ENCODE measurements at regions not wholly inside any gene's neighbourhood (a gene's known extent, or its start where the extent isn't known, plus 50 kb on each side); places are given as distances from the start of the nearest gene placed in this dataset.
"Not testable (repeated sequence)": the region's sequence is repeated elsewhere in the genome, so short reads cannot be mapped to it uniquely, and the experiment has no call there.

DNA sequence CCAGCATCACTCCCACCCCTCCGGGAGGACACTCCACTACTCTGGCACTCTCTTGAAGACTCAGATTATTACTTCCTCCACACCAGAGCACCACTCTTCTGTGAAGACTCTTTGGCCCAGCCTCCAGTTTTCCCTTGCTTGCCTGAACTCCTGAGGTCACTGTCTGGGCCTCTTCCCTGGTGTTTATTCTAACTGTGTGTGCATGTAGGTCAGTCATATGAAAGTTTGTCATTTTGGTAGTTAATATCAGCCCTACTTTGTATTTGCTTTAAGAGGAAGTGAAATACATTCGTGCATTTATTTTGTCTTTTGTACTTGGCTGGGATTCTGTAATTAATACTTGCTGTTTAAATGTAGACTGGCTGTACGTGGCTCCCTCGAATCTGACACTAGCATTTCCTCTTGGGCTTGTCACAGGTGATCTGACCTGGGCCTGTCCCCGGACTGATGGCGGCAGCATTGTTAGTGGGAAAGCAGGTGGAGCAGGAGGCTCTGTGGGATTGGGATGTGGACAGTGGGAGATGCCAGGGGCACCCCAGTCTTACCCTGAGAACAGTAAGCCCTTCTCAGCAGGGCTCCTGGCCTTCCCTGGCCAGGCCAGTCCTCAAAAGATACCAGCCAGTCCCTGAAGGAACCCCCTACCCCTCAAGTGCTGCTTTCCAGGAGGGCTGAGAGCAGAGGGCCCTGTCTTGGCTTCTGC is 350.5 kb downstream of the CDC5L start:
- H3K4me3 ChIP-seq (ENCODE audit: control insufficient read depth, low read depth, low read length): no peak overlapping the region
- TF ChIP-seq, protein P1, sequence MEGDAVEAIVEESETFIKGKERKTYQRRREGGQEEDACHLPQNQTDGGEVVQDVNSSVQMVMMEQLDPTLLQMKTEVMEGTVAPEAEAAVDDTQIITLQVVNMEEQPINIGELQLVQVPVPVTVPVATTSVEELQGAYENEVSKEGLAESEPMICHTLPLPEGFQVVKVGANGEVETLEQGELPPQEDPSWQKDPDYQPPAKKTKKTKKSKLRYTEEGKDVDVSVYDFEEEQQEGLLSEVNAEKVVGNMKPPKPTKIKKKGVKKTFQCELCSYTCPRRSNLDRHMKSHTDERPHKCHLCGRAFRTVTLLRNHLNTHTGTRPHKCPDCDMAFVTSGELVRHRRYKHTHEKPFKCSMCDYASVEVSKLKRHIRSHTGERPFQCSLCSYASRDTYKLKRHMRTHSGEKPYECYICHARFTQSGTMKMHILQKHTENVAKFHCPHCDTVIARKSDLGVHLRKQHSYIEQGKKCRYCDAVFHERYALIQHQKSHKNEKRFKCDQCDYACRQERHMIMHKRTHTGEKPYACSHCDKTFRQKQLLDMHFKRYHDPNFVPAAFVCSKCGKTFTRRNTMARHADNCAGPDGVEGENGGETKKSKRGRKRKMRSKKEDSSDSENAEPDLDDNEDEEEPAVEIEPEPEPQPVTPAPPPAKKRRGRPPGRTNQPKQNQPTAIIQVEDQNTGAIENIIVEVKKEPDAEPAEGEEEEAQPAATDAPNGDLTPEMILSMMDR (IDR thresholded peaks at IDR 0.05; ENCODE audit: control insufficient read depth, insufficient read depth, low read depth, low read length, missing control alignments): no peak
- DNase-seq (ENCODE audit: low read depth): no peak

GRCh38 chr6:44738601-44739146 is 351.2 kb downstream of the CDC5L start:
- H3K4me3 ChIP-seq (ENCODE audit: control insufficient read depth, low read depth, low read length): no peak overlapping the region
- TF ChIP-seq, protein P1 (IDR thresholded peaks at IDR 0.05; ENCODE audit: control insufficient read depth, insufficient read depth, low read depth, low read length, missing control alignments): no peak
- no peak for DNase-seq (ENCODE audit: low read depth)

DNA sequence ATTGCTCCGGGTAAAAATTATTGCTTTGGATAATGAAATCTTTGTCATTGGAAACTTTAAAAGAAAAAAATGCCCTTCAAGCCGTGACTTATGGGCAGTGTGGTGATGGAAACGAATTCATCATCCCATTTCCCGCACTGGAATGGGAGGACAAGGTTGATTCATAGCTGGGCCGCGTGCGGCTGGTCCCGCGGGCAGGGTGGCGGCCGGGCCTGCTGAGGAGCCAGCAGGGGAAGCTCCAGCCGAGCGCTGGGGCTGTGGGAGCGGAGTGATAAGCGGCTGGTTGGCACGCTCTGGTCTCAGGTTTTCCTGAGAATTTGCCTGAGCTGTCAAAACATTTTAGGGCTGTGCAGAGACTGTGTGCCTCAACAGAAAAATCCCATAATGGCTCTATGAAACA is 351.7 kb downstream of the CDC5L start:
- TF ChIP-seq, protein P1 (IDR thresholded peaks at IDR 0.05; ENCODE audit: control insufficient read depth, insufficient read depth, low read depth, low read length, missing control alignments): no peak
- no peak for DNase-seq (ENCODE audit: low read depth)
- no peak overlapping the region for H3K4me3 ChIP-seq (ENCODE audit: control insufficient read depth, low read depth, low read length)

- TF ChIP-seq, protein P1 (IDR thresholded peaks at IDR 0.05; ENCODE audit: control insufficient read depth, insufficient read depth, low read depth, low read length, missing control alignments): no peak
- DNase-seq (ENCODE audit: low read depth): no peak
- H3K4me3 ChIP-seq (ENCODE audit: control insufficient read depth, low read depth, low read length): no peak overlapping the region
Observed at GRCh38 chr6:44740566-44741120, 353.1 kb downstream of the CDC5L start.

DNA sequence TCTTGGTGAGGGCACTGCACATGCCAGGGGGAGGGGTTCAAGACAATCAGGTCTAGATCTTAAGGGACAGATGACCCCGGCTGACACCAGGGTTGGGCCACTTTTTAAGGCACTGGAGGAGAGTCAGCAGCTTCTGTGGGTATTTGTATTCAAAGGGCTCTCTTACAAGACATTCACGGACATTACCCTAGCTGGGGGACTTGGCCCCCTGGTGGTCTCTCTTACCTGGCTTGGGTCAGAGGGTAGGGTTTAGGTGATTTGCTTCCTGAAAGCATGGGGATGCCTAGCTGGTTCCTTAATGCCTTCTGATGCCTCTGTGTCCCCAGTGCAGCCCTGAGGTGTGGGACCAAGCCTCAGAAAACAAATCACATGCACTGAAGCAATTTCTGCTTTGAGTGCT is 354.7 kb downstream of the CDC5L start:
- DNase-seq (ENCODE audit: low read depth): no peak
- TF ChIP-seq, protein P1 (IDR thresholded peaks at IDR 0.05; ENCODE audit: control insufficient read depth, insufficient read depth, low read depth, low read length, missing control alignments): no peak
- H3K4me3 ChIP-seq (ENCODE audit: control insufficient read depth, low read depth, low read length): no peak overlapping the region

GRCh38 chr6:44742828-44743372 is 355.4 kb downstream of the CDC5L start:
- DNase-seq (ENCODE audit: low read depth): no peak
- no peak overlapping the region for H3K4me3 ChIP-seq (ENCODE audit: control insufficient read depth, low read depth, low read length)
- TF ChIP-seq, protein P1 (IDR thresholded peaks at IDR 0.05; ENCODE audit: control insufficient read depth, insufficient read depth, low read depth, low read length, missing control alignments): no peak

- not testable (repeated sequence) for DNase-seq (ENCODE audit: low read depth); H3K4me3 ChIP-seq (ENCODE audit: control insufficient read depth, low read depth, low read length)
Observed at GRCh38 chr6:44760116-44760515, 372.6 kb downstream of the CDC5L start.

Measured in AG09309 (cell line).